ENCODE measurements at regions not wholly inside any gene's neighbourhood (a gene's known extent, or its start where the extent isn't known, plus 50 kb on each side); places are given as distances from the start of the nearest gene placed in this dataset.

DNA sequence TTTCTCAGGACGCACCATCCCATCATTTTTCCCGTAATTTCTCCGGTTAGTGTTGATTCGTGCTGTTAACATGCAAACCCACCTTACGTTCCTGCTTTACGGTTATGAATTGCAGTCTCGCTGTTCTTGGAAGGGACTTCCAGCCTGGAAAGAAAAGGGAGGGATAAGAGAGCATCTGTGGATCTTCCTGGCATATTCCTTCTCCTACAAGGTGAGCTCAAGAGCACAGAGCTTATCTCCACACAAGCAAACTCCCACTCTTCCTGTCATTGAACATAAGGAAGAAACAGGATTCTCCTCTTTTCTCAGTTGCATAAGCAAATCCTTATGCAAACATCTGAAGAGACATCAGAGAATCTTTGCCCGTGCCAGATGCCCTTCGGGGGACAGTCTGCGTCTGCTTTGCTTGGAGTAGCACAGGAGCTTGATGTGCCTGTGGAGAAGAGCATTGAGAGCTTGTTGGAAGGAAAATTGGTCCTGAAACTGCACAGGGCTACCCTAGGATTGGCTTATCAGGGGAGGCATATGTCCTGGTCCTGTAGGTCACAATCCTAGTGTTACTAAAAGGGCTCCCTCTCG lies 127.0 kb downstream of the ASMT start:
- Histone ChIP-seq H3K4me3 (no peak overlapping the region), H3K9me3 (peaks cover 0 to 10% of the 10 kb centered on the region in 2 donors), H3K36me3 (no peaks in the 10 kb centered on the region), H3K27ac (no peak overlapping the region), H3K4me1 (no peaks in the 10 kb centered on the region), H3K27me3 (no peaks in the 10 kb centered on the region)
- intact Hi-C loops (cut with DNase I; ENCODE audit: low total_unique reads), result loop anchor here (10.0 kb wide), 1 partner anchor 103 kb away; no protein-coding TSS in a partner anchor
- no peak for DNase-seq (ENCODE audit: low spot score in 2 of 2)
- TF ChIP-seq POLR2AphosphoS5 (IDR thresholded peaks at IDR 0.05) (no peak), POLR2A (IDR thresholded peaks at IDR 0.05) (no peak)
- TF ChIP-seq, protein P1, sequence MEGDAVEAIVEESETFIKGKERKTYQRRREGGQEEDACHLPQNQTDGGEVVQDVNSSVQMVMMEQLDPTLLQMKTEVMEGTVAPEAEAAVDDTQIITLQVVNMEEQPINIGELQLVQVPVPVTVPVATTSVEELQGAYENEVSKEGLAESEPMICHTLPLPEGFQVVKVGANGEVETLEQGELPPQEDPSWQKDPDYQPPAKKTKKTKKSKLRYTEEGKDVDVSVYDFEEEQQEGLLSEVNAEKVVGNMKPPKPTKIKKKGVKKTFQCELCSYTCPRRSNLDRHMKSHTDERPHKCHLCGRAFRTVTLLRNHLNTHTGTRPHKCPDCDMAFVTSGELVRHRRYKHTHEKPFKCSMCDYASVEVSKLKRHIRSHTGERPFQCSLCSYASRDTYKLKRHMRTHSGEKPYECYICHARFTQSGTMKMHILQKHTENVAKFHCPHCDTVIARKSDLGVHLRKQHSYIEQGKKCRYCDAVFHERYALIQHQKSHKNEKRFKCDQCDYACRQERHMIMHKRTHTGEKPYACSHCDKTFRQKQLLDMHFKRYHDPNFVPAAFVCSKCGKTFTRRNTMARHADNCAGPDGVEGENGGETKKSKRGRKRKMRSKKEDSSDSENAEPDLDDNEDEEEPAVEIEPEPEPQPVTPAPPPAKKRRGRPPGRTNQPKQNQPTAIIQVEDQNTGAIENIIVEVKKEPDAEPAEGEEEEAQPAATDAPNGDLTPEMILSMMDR (IDR thresholded peaks at IDR 0.05), result no peak

- Histone ChIP-seq H3K9me3 (peaks cover 0 to 10% of the 10 kb centered on the region in 2 donors), H3K4me3 (no peak overlapping the region), H3K4me1 (no peaks in the 10 kb centered on the region), H3K36me3 (no peaks in the 10 kb centered on the region), H3K27ac (no peak overlapping the region), H3K27me3 (no peaks in the 10 kb centered on the region)
- intact Hi-C loops (cut with DNase I; ENCODE audit: low total_unique reads), result loop anchor here (10.0 kb wide), 1 partner anchor 102 kb away; no protein-coding TSS in a partner anchor
- no peak for DNase-seq (ENCODE audit: low spot score in 2 of 2)
- TF ChIP-seq, protein P1 (IDR thresholded peaks at IDR 0.05), result no peak
- no peak for TF ChIP-seq POLR2AphosphoS5 (IDR thresholded peaks at IDR 0.05)
- no peak for TF ChIP-seq POLR2A (IDR thresholded peaks at IDR 0.05)
Measured at GRCh38 chrX:1743105-1743504, 128.2 kb downstream of the ASMT start.

DNA sequence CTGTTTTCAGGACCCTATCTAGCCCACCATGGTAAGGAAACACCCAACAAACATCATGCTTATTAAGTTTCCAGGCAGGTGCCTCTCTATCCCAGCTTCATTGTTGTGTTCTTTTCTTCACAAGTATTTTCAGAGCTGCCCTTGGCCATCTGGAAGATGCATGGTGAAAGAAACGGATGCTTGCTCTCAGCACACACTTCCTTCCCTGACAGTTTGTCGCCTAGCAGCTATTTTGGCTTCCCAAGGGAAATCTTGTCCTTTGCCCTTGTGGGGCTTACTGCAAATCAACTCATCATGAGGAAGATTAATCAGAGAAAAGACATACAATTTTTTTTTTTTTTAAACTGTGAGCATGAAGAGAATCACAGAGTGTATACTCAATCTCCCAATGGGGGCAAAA lies 128.8 kb downstream of the ASMT start:
- intact Hi-C loops (cut with DNase I; ENCODE audit: low total_unique reads), result loop anchor here (10.0 kb wide), 1 partner anchor 101 kb away; no protein-coding TSS in a partner anchor

DNA sequence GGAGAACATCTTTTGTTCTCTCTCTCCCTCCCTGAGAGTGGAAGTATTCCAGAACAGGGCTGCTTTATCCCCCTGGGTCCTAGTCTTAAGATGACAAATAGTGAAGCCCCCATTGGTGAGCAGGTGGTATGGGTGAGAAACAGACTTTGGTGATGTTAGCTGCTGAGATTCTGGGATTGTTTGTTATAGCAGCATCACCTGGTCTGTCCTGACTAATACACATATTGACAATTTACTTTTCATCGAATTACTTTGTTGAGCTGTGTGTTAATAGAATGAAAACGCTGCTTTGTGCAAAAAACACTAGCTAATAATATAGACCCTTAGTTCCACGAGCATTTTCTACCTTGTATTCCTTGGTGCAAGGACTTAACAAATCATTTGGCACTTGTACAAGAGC lies 133.5 kb downstream of the ASMT start:
- TF ChIP-seq POLR2A (IDR thresholded peaks at IDR 0.05) (no peak), POLR2AphosphoS5 (IDR thresholded peaks at IDR 0.05) (no peak)
- TF ChIP-seq, protein P1 (IDR thresholded peaks at IDR 0.05), result no peak
- Histone ChIP-seq H3K9me3 (peaks cover 0 to 14% of the 10 kb centered on the region in 2 donors), H3K36me3 (no peaks in the 10 kb centered on the region), H3K27ac (no peak overlapping the region), H3K4me3 (no peak overlapping the region), H3K4me1 (no peaks in the 10 kb centered on the region), H3K27me3 (peaks cover 0 to 6% of the 10 kb centered on the region in 2 donors)
- intact Hi-C loops (cut with DNase I; ENCODE audit: low total_unique reads), result loop anchor here (2.0 to 10.0 kb wide), 2 partner anchors 50 to 96 kb away; no protein-coding TSS in a partner anchor
- no peak for DNase-seq (ENCODE audit: low spot score in 2 of 2)

More for the DNA sequence above, 128.8 kb downstream of the ASMT start:
- DNase-seq (ENCODE audit: low spot score in 2 of 2), result no peak
- Histone ChIP-seq H3K4me1 (no peaks in the 10 kb centered on the region), H3K27ac (no peak overlapping the region), H3K27me3 (no peaks in the 10 kb centered on the region), H3K36me3 (no peaks in the 10 kb centered on the region), H3K4me3 (no peak overlapping the region), H3K9me3 (peaks cover 0 to 14% of the 10 kb centered on the region in 2 donors)
- TF ChIP-seq POLR2AphosphoS5 (IDR thresholded peaks at IDR 0.05) (no peak), POLR2A (IDR thresholded peaks at IDR 0.05) (no peak)
- TF ChIP-seq, protein P1 (IDR thresholded peaks at IDR 0.05), result no peak

DNA sequence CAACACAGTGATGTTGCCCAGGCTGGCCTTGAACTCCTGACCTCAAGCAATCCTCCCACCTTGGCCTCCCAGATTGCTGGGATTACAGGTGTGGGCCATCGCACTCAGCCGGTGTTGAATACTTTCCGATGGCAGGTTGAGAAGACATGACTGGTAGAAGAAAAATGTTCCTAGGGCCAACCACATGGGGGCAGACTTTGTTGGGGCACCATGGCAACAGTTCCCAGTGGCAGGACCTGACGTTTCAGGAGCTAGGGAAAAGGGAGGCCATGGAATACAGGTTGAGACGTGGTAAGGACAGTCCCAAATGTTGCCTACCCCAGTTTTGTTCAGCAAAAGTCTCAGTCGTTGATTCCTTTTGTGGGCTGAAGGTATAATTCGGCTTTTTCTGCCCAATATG lies 134.6 kb downstream of the ASMT start:
- Histone ChIP-seq H3K27me3 (peaks cover 0 to 13% of the 10 kb centered on the region in 2 donors), H3K4me1 (no peaks in the 10 kb centered on the region), H3K36me3 (no peaks in the 10 kb centered on the region), H3K4me3 (no peak overlapping the region), H3K27ac (no peak overlapping the region), H3K9me3 (peaks cover 0 to 11% of the 10 kb centered on the region in 2 donors)
- TF ChIP-seq POLR2AphosphoS5 (IDR thresholded peaks at IDR 0.05) (no peak), POLR2A (IDR thresholded peaks at IDR 0.05) (no peak)
- TF ChIP-seq, protein P1 (IDR thresholded peaks at IDR 0.05), result no peak
- DNase-seq (ENCODE audit: low spot score in 2 of 2), result no peak
- intact Hi-C loops (cut with DNase I; ENCODE audit: low total_unique reads), result loop anchor here (2.0 to 10.0 kb wide), 2 partner anchors 51 to 95 kb away; no protein-coding TSS in a partner anchor
